HG03064 (cell line): ENCODE measurements at regions not wholly inside any gene's neighbourhood (a gene's known extent, or its start where the extent isn't known, plus 50 kb on each side); places are given as distances from the start of the nearest gene placed in this dataset.

Source experiments
- ATAC-seq: cut with Tn5 transposase; IDR thresholded peaks from one replicate; pipeline ENCODE4 v1.9.1; 2021; ENCODE audit warnings: low read depth; ENCODE audit not compliant: unreplicated experiment

DNA sequence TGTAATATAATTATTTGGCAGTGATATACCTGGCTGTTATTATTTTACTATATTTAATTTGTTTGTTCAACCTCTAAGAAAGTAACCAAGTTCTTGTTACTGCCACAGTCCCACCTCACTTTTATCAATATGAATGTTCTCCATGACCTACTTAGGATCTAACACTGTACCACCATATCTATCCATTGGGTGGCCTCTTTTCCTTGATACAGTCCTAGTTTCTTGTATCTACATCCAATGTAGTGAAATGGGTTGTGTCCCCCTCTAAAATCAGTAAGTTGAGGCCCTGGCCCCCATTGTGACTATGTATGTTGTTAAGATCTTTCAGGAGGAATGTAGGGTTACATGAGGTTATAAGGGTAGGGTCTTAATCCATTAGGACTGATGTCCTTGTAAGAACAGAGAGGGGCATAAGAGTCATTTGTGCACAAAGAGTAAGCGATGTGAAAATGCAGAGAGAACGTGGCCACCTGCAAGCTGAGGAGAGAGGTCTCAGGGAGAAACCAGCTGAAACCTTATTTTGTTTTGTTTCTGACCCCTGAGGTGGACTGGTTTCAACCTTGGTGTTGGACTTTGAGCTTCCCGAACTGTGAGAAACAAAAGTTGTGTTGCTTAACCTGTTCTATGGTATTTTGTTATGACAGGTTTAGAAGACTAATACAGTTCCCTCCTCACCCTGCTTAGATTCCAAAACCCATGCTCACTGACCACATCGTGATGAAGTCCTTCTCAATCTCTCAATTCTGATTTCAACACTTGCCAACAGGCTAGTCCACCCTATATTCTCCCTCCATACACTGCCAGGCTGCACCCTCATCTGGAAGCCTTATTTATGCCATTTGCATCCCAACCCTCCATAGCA, 387.3 kb upstream of the EPHA7 start:
- ATAC-seq = no peak

DNA sequence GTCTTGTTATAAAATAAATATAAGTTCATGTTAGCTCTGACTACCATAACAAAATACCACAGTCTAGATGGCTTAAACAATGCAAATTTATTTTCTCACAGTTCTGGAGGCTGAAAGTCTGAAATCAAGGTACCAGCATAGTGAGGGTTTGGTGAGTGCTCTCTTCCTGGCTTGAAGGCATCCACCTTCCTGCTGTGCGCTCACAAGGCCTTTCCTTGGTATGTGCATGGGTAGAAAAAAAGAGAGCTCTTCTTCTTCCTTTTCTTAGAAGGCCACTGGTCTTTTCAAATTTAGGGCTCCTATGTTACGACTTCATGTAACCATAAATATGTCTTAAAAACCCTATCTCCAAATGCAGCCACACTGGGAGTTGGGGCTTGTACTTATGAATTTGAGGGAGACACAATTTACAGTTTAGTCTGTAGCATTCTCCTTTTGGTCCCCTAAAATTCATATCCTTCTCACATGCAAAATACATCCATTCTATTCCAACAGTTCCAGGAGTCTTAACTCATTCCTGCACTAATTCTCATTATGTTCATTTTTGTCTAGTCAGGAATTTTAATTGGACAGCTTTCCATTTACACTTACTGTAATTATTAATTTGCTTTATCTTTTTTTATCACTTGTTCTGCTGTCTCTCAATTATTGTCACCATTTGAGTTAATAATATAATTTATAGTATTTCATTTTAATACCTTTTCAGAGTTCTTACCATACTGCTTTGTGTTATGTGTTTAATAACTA, 381.9 kb upstream of the EPHA7 start:
- ATAC-seq = no peak

DNA sequence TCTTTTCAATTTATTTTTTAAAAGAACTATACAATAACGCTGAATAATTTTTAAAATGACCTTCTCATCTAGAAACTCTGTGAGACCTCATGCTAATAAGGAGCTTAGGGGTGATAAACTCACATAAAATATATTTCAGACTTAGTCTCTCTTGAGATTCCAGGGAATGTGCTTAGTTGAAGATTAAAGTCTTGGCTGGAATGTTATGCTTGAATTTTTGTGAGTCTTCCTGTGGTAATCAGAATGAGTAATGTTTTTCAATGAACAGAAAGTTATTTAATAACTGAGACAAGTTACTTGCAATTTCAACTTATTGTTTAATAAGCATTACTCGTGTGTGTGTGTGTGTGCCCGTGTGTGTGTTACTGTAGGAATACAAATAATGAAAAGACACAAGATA, 379.9 kb upstream of the EPHA7 start:
- no peak for ATAC-seq

DNA sequence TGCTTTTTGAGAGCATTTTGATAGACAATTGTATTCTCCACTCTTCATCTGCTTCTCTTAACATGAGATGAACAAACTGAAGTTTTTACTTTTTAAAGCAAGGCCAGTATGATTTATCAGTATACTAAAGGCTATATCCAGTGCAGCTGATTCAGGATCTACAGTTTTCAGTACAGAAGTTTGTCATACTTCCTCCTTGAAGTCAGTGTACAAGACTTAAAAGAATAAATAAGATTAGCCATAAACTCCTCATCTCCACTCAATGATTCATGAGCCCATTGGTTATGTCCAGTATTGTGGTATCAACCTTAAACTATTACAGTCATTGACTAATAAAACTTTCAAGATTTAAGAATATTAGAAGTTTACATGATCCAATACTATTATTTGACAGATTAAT, 374.8 kb upstream of the EPHA7 start:
- ATAC-seq = no peak

DNA sequence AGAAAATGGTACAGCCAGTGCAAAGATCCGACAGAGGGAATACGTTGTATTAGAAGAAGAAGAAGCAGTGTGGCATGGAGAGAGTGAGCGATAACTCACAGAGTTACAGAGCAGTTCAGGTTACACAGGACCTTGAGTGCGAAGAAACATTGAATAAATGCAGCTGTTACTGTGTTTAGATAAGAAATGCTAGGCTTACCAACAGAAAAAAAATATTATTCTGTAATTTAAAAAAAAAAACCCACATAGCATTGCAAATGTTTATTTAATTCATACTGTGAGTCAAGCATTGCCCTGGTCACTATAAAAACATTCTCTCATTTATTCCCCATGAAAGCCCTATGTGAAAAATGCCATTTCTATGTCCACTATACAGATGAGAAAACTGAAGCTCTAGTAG, 373.4 kb upstream of the EPHA7 start:
- ATAC-seq = no peak

DNA sequence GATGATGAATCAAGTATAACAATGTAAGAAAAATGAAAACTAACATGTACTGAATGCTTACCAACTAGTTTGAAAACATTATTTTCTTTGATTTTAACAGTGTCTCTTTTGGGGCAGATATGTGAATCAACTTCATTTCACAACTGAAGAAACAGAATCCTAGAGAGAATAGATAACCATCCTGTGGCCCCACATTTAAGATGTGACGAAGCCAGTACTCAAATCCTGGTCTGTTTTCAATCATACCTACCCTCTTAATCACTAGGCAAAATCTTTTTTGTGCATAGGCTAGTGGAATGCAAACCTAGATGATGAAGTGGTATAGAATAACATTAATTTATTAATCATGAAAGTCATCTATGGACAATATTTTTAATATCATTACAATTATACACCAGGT, 371.6 kb upstream of the EPHA7 start:
- ATAC-seq = no peak

DNA sequence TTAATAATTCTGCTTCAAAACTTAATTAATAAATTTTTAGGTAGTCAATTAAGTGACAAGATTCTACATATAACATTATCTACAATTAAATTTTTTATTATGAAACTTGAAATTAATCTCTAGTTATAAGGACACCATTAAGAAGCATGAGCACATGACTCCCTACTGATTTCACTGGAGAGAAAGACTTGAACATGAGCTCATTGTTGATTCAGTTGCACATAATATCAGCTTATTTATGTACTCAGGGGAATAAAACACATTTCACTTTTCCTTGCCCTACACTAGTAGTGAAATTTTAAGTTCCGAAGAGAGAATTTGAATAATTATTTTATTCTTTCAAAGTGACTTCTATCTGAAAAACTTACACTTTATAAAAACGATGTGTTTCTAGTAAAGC, 370.2 kb upstream of the EPHA7 start:
- no peak for ATAC-seq

DNA sequence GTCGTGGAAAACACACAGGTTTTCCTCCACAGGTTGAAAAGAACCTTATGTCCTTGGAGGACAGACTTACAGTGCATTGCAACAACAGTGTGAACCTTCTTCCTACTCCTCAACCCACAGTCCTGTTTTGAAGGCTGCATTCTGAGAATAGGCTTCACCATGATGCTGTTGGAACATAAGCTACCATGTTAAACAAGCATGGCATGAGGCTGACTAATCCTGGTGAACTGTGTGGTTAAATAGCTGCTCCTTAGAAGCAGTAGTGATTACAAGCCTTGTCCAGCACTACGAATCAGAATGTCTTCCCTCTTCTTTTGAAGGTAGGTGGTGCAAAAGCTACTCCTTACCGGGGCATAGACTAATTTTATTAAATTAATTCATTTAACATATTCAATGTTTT, 368.5 kb upstream of the EPHA7 start:
- ATAC-seq = no peak

DNA sequence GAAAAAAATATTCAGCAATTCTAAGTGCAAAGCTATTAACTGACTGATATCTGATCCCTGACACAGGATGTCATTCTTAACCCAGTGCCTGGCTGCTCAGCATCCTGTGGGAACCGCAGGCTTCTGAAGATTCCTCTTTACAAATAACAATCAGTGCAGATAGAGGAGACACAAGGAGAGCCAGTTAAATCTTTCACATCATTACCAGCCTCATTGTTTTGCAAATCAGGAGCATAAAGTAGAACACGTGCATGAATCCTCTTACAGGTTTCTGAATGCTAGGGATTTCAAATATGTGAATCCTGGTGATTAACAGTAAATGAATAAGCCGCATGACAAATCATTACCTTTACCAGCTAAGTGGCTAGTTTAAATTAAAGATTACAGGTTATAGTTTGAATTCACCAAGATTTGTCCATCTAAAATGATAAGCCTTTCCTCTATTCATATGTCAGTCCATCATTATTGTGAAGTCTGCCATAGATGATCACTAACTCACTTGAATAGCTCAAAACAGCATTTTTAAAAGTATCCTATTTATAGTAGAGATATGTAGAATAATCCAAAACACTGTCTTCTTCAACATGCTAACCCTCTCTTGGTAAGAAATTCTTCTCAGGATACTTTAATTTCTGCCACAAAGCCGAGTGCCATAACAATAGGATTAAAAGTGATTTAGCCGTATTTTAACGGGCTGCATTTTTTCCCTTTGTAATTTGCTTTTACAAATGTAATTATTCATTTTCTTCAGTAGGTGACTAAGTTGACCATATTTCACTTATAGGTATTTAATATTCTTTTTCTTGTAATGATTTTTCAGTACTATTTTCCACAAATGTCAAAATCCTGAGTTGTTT, 367.3 kb upstream of the EPHA7 start:
- no peak for ATAC-seq

DNA sequence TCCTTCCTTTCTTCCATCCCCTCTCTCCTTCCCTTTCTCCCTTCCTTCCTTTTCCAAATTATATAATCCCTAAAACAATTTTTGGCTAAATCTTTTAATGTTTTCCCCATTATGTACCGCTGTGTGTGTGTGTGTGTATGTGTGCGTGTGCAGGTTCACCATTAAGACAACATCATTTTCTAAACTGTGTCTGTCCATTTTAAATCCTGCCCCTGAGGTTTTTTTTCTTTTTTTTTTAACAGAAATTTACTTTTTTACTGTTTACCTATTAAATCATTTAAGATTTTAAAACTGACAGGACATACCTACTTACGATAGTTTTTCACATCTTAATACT, 366.3 kb upstream of the EPHA7 start:
- no peak for ATAC-seq

DNA sequence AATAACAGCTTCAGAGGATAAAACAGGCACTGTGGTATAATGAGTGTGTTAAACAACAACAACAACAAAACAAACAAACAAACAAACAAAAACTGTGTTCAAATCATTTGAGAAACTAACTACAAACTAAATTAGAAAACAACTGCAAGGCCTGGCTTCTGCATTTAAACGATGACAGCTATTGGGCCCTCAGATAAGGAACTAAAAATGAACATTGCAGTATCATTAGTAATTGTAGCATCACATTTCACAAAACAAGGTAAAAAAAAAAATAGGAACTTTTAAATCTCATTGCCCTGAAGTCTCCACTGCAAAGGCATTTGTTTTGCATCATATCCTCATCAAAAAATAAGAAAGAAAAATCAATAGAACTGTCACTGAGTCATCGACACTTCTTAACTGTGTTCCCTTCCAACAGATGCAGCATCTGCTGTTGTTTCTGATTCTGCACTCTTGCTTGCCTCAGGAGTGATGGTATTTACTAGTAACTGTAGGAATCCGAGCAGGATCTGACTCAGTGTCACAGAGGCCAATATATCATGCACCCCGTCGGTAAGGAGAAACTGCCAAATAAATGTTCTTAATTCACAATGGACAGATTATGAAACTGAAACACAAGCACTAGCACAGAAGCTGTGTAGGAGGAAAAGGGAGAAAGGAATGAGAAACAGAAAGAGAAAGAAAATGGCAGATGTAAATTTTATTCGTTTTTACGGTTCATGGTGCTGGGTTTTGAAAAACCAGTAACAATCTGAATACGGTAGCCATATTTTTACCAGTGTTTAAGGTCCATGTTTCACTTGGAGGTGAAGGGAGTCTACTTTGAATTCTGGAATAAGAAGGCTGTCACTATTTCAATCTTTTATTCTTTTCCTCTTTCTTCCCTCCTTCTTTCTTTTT, 365.7 kb upstream of the EPHA7 start:
- no peak for ATAC-seq

DNA sequence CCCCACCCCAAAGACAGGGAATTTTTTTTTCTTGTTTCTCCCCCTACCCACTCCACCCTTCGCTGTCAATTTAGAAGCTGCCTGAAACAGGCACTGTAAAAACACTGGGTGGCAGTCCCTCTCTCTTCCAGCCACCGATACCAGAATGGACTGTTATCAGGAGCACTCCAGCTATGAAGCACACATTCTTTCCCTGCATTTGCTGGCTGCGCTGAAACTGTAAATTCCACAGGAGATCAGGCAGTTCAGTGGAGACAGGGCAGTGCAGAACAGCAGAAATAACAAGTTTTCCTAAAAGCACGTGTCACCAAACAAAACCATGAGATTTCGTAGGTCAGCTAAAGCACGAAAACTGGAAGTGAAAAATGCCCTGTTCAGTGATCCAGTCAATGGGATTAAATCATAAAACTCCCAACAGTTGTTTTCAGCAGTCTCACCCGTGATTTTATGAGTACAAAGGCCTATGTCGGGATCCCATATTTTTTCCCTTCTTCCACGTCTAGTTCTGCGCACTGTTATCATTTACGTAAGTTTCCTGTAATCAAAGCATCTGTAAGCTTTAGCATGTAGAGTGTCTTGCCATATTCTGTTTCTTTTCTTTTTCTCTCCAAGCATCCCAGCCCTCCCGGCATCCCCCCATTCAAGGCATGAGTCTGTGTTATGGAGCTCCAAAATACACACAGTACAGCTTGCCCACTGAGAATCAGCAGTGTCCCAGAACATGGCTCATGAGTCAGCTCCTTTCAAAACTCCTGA, 359.9 kb upstream of the EPHA7 start:
- ATAC-seq = no peak

DNA sequence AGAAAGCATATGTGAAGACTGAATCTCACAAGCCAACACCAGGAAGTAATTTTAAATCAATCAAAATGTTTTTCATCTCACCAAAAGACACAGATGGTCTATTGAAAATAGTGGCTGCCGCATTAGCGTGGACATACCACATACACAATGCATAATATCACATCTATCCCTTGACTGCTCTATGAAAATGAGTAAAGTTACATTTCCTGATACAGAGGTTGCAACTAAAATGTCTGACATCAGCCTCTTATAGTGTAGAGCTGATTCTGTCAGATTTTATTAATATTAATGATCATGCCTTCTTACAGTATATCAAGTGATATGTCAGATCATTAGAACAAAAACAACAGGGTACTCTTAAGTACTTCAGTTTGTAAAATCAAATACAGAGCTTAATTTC, 339.8 kb upstream of the EPHA7 start:
- no peak for ATAC-seq

DNA sequence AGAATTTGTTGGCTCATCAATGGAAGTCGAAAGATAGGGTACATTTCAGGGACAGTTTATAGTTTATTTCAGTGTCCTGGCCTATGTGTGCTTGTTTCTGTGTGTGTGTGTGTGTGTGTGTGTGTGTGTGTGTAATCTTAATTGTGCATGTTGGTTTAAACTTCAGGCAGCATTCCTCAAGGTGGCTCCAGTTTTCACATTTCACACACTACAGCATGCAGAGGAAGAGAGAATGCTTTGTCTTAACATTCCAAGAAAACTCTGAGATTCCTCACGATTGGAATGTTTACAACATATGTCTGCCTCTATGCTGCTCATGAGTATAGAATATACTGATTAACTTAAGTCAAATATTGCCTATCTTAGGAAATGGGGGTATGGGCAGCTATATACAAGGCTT, 332.6 kb upstream of the EPHA7 start:
- no peak for ATAC-seq

DNA sequence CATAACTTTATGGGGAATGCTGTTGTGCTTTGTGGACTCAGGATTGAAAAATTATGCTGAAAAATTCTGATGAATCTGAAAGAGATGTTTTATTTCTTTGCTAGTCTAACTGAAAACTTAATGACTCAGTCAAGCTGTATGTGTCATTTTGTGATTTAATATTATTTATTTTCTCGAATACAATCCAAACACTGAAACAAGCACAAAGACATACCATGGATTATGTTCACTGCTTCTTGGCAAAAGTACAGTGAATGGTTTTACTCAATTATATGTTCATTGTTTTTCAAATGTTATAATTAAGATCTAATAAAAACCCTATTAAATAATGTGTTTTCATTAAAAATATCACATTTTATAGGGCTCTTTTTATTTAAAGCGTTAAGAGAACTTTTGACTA, 330.6 kb upstream of the EPHA7 start:
- no peak for ATAC-seq

DNA sequence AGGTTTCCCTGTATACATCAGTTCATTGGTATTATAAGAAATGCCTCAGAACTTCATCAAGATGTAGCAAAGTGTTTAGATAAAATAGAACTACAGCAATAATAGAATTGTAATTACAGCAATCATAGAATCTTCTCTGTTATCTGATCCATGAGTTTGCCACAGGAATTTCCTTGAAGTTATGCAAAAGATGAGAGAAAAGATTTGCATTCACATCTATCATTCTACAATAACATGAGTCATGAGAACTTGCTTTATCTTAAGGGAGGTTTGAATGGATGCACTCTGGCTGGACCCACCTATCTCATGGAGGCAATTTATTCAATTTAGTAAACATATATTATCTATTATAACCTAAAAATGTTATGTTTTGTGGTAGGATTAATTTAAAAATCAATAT, 329.8 kb upstream of the EPHA7 start:
- ATAC-seq = no peak

DNA sequence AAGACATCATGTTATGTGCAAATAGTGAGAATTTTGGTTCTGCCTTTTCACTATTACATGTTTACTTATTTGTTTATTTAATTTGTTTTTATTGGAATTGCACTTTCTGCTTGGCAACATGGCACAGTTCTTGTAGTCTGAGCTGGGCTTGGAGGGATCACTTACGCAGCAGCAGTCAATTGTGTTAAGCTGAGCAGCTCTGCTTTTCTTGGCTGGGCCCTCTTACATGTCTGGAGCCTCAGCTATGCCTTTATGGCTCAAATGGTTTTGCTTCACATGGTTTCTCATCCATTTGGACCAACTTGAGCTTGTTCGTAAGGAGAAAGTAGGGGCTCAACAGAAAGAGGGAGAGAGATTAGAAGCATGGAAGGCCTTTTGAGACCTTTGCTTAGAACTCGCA, 327.5 kb upstream of the EPHA7 start:
- ATAC-seq = no peak

DNA sequence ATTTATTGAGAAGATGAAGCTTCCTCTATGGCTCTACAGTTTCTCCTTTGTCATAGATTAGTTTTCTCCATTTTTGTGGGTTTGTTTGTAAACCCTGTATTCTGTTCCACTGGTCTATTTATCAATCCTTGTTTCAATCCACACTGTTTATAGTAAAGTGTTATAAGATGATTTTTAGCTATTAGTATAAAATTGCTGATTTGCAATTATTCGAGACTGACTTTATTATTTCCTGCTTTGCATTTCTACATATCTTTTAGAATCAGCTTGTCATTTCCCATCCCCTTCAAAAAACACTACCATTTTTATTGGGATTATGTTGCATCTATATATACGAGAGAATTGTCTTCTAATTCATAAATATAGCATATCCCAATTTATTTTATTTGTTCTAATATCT, 325.9 kb upstream of the EPHA7 start:
- no peak for ATAC-seq

DNA sequence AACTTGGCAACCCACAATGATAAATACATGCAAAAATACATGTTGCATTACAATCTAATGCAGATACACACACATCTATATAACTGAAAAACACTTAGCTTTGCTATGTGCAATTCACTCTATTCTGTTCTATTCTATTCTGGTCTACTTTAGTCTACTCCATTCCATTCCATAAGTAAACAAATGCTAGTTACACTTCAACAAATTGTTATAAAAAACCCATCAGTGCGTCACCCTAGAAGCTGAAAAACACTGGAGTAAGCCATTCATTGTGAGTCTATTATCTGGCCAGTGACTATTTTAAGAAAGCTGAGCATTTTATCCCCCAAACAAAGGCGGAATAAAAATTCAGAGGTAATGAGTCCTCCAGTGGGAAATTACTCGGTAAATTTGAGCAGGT, 315.7 kb upstream of the EPHA7 start:
- ATAC-seq = no peak

DNA sequence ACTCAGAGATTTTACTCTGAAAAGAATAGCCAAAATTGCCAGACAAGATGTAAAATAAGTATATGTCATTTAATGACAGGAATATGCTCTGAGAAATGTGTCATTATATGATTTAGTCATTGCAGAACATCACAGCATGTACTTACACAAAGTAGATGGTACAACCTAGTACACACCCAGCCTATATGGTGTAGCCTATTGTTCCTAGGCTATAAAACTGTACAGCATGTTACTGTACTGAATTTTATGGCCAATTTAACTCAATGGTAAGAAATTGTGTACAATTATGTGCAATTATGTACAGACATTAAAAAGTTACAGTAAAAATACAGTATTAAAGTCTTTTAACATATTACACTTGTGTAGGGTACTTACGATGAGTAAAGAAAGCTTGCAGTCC, 311.9 kb upstream of the EPHA7 start:
- ATAC-seq = no peak
